Liver (tissue), 8 donors: ENCODE measurements at regions not wholly inside any gene's neighbourhood (a gene's known extent, or its start where the extent isn't known, plus 50 kb on each side); places are given as distances from the start of the nearest gene placed in this dataset.

Experiments used
- DNase-seq: peaks from one replicate; pipeline ENCODE4 v3.0.0-alpha.2; 2017; ENCODE audit warnings: low spot score
- H3K27ac ChIP-seq, 2 donors: one replicate each; pipeline ENCODE4 v1.7.0; 2013; ENCODE audit warnings: inconsistent platforms in 2 of 2, low read length in 2 of 2, control low read depth in 1 of 2, low read depth in 1 of 2, mild to moderate bottlenecking in 1 of 2
- H3K27me3 ChIP-seq, 4 donors: one replicate each; pipeline versions ENCODE4 v1.6.1 to v1.7.0; 2013; ENCODE audit warnings: low read length in 3 of 4, inconsistent platforms in 1 of 4, mild to moderate bottlenecking in 1 of 4, moderate library complexity in 1 of 4; ENCODE audit not compliant: control insufficient read depth in 4 of 4, insufficient read depth in 4 of 4
- H3K36me3 ChIP-seq, 4 donors: one replicate each; pipeline versions ENCODE4 v1.6.1 to v1.7.0; 2013; ENCODE audit warnings: low read length in 3 of 4, mild to moderate bottlenecking in 3 of 4, low read depth in 1 of 4, moderate library complexity in 1 of 4; ENCODE audit not compliant: control insufficient read depth in 4 of 4, insufficient read depth in 3 of 4
- H3K4me1 ChIP-seq, 4 donors: one replicate each; pipeline versions ENCODE4 v1.6.1 to v1.7.0; 2013; ENCODE audit warnings: low read length in 3 of 4, mild to moderate bottlenecking in 3 of 4, moderate library complexity in 1 of 4; ENCODE audit not compliant: control insufficient read depth in 4 of 4, insufficient read depth in 4 of 4
- H3K4me3 ChIP-seq, 3 donors: one replicate each; pipeline versions ENCODE4 v1.6.1 to v1.7.0; 2013; ENCODE audit warnings: low read length in 3 of 3, control low read depth in 1 of 3, low read depth in 1 of 3, mild to moderate bottlenecking in 1 of 3
- H3K9ac ChIP-seq, 2 donors: one replicate each; pipeline ENCODE4 v1.7.0; 2013; ENCODE audit warnings: low read length in 2 of 2, mild to moderate bottlenecking in 2 of 2, moderate library complexity in 2 of 2, control low read depth in 1 of 2, low read depth in 1 of 2
- H3K9me3 ChIP-seq, 4 donors: one replicate each; pipeline versions ENCODE4 v1.6.1 to v1.7.0; 2013; ENCODE audit warnings: low read length in 3 of 4; ENCODE audit not compliant: control insufficient read depth in 4 of 4
- EGR1 ChIP-seq, 2 donors: IDR thresholded peaks; 2 replicates each; pipeline ENCODE4 v1.6.1; 2016 to 2018; ENCODE audit warnings: antibody characterized with exemption in 2 of 2, low read depth in 2 of 2
- FOXA1 ChIP-seq: IDR thresholded peaks from 2 replicates; pipeline ENCODE4 v1.6.1; 2016; ENCODE audit warnings: antibody characterized with exemption
- FOXA2 ChIP-seq: IDR thresholded peaks from 2 replicates; pipeline ENCODE4 v1.6.1; 2016; ENCODE audit warnings: antibody characterized with exemption
- HNF4A ChIP-seq, 2 donors: conservative IDR thresholded peaks; 2 replicates each; pipeline ENCODE4 v1.6.1; 2016; ENCODE audit warnings: antibody characterized with exemption in 2 of 2, mild to moderate bottlenecking in 2 of 2
- HNF4G ChIP-seq: IDR thresholded peaks from 2 replicates; pipeline ENCODE4 v1.6.1; 2016; ENCODE audit warnings: antibody characterized with exemption
- JUND ChIP-seq, 2 donors: IDR thresholded peaks; 2 replicates each; pipeline ENCODE4 v1.6.1; 2016; ENCODE audit warnings: antibody characterized with exemption in 2 of 2
- RAD21 ChIP-seq, 2 donors: IDR thresholded peaks; 2 replicates each; pipeline ENCODE4 v1.6.1; 2016; ENCODE audit warnings: antibody characterized with exemption in 2 of 2, mild to moderate bottlenecking in 2 of 2
- RXRA ChIP-seq, 2 donors: IDR thresholded peaks; 2 replicates each; pipeline ENCODE4 v1.6.1; 2017 to 2018; ENCODE audit warnings: antibody characterized with exemption in 2 of 2, mild to moderate bottlenecking in 1 of 2
- SP1 ChIP-seq: IDR thresholded peaks from 2 replicates; pipeline ENCODE4 v1.6.1; 2018; ENCODE audit warnings: antibody characterized with exemption, mild to moderate bottlenecking
- TAF1 ChIP-seq: conservative IDR thresholded peaks from 2 replicates; pipeline ENCODE4 v1.6.1; 2016; ENCODE audit warnings: antibody characterized with exemption, mild to moderate bottlenecking
- YY1 ChIP-seq: IDR thresholded peaks from 2 replicates; pipeline ENCODE4 v1.6.1; 2016; ENCODE audit warnings: antibody characterized with exemption, mild to moderate bottlenecking
- WGBS: extraction: QIAGEN DNeasy Blood & Tissue Kit; methylation state at CpG from one replicate; pipeline ENCODE4 v1.1.7; 2013; 5-methylcytosine and 5-hydroxymethylcytosine counted together
- TF ChIP-seq, protein P1 (sequence below): IDR thresholded peaks from 2 replicates; pipeline ENCODE4 v1.6.1; 2016; ENCODE audit warnings: antibody characterized with exemption
- TF ChIP-seq, protein P2 (sequence below): IDR thresholded peaks from 2 replicates; pipeline ENCODE4 v1.6.1; 2016; ENCODE audit warnings: antibody characterized with exemption, mild to moderate bottlenecking
- TF ChIP-seq, protein P3 (sequence below): fragments of 150-350 bp; IDR thresholded peaks from 2 replicates; pipeline ENCODE4 v1.5.1; 2017; ENCODE audit warnings: improper control_type of control experiment, low read depth, low read length; ENCODE audit not compliant: missing input control
- TF ChIP-seq, protein P4 (sequence below): IDR thresholded peaks from 2 replicates; pipeline ENCODE4 v1.6.1; 2016; ENCODE audit warnings: antibody characterized with exemption
- donor health status: healthy.
- donor health status: healthy.
- donor health status: healthy.
- donor health status: healthy.
- donor health status: healthy.

DNA sequence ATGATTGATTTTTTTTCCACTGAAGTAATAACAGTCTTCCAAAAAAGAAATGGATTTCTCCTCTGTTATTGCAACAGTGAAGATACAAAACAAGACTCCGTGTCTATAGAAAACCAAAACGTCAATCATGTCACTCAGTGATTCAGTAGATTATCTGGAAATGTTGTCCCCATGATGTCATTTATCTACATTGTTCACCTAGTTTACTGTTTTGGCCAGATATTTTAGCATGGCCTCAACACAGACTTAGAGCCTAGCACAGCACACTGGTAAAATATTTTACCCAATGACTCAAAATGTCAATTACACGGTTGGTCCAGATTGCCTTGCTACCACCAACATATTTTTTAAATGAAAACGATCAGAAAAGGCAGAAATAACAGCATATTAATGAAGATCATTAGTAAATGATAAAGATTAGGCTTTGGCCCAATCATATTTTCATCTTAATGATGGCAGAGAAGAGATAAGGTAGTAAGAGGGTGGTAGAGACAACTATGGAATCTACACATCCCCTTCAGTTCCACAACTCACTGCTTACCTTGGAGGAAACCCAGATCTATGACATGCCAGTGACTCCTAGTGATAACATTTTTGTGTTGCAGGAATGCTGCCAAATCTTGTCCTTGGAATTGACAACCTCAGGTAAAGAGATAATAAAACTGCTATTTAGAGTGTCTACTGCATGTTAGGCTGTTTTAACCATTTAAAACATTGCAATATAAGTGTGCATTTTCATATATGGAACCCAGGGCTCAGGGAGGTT lies 347.7 kb upstream of the ARPP21 start:
- no peak for TF ChIP-seq SP1
- TF ChIP-seq FOXA1, result no peak
- TF ChIP-seq HNF4A (conservative IDR thresholded peaks at IDR 0.05), result no peak
- no peak for TF ChIP-seq HNF4G
- TF ChIP-seq, protein P1, sequence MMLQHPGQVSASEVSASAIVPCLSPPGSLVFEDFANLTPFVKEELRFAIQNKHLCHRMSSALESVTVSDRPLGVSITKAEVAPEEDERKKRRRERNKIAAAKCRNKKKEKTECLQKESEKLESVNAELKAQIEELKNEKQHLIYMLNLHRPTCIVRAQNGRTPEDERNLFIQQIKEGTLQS, result no peak
- TF ChIP-seq FOXA2, result no peak
- TF ChIP-seq, protein P2, sequence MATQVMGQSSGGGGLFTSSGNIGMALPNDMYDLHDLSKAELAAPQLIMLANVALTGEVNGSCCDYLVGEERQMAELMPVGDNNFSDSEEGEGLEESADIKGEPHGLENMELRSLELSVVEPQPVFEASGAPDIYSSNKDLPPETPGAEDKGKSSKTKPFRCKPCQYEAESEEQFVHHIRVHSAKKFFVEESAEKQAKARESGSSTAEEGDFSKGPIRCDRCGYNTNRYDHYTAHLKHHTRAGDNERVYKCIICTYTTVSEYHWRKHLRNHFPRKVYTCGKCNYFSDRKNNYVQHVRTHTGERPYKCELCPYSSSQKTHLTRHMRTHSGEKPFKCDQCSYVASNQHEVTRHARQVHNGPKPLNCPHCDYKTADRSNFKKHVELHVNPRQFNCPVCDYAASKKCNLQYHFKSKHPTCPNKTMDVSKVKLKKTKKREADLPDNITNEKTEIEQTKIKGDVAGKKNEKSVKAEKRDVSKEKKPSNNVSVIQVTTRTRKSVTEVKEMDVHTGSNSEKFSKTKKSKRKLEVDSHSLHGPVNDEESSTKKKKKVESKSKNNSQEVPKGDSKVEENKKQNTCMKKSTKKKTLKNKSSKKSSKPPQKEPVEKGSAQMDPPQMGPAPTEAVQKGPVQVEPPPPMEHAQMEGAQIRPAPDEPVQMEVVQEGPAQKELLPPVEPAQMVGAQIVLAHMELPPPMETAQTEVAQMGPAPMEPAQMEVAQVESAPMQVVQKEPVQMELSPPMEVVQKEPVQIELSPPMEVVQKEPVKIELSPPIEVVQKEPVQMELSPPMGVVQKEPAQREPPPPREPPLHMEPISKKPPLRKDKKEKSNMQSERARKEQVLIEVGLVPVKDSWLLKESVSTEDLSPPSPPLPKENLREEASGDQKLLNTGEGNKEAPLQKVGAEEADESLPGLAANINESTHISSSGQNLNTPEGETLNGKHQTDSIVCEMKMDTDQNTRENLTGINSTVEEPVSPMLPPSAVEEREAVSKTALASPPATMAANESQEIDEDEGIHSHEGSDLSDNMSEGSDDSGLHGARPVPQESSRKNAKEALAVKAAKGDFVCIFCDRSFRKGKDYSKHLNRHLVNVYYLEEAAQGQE, result no peak
- no peak for TF ChIP-seq TAF1
- TF ChIP-seq YY1, result no peak
- TF ChIP-seq RAD21 (IDR thresholded peaks at IDR 0.05), result no peak
- TF ChIP-seq, protein P3, sequence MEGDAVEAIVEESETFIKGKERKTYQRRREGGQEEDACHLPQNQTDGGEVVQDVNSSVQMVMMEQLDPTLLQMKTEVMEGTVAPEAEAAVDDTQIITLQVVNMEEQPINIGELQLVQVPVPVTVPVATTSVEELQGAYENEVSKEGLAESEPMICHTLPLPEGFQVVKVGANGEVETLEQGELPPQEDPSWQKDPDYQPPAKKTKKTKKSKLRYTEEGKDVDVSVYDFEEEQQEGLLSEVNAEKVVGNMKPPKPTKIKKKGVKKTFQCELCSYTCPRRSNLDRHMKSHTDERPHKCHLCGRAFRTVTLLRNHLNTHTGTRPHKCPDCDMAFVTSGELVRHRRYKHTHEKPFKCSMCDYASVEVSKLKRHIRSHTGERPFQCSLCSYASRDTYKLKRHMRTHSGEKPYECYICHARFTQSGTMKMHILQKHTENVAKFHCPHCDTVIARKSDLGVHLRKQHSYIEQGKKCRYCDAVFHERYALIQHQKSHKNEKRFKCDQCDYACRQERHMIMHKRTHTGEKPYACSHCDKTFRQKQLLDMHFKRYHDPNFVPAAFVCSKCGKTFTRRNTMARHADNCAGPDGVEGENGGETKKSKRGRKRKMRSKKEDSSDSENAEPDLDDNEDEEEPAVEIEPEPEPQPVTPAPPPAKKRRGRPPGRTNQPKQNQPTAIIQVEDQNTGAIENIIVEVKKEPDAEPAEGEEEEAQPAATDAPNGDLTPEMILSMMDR, result no peak
- no peak for TF ChIP-seq RXRA (IDR thresholded peaks at IDR 0.05)
- no peak for TF ChIP-seq EGR1 (IDR thresholded peaks at IDR 0.05; ENCODE audit: low read depth in 2 of 2)
- TF ChIP-seq JUND (IDR thresholded peaks at IDR 0.05), result no peak
- TF ChIP-seq, protein P4, sequence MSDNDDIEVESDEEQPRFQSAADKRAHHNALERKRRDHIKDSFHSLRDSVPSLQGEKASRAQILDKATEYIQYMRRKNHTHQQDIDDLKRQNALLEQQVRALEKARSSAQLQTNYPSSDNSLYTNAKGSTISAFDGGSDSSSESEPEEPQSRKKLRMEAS, result no peak
- Histone ChIP-seq H3K9ac (no peak overlapping the region), H3K27me3 (no peaks in the 10 kb centered on the region), H3K4me1 (no peaks in the 10 kb centered on the region), H3K4me3 (no peak overlapping the region), H3K27ac (no peak overlapping the region), H3K9me3 (no peaks in the 10 kb centered on the region), H3K36me3 (no peaks in the 10 kb centered on the region)
- DNase-seq, result no peak
- 67% methylated on average over 4 of the region's 4 CpGs for WGBS

DNA sequence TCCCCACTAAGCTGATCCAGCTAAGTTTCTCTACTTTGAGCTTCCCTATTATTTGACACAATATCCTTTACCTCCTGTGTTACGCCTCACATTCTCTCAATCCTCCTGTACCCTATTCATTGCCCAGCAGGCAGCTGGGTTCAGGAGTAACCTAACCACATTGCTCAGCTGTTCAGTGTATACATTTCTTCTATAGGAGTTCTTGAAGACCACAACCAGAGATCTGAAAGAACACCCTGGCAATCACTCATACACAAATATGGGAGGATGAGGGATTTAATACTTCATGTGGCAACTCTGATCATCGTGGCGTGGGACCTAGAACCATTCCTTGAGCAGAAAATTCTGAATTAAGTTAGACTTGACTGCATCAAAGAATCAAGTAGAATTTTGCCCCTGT lies 346.8 kb upstream of the ARPP21 start:
- Histone ChIP-seq H3K27ac (no peak overlapping the region), H3K4me1 (no peaks in the 10 kb centered on the region), H3K27me3 (no peaks in the 10 kb centered on the region), H3K9ac (no peak overlapping the region), H3K4me3 (no peak overlapping the region), H3K9me3 (no peaks in the 10 kb centered on the region), H3K36me3 (no peaks in the 10 kb centered on the region)
- DNase-seq, result no peak
- WGBS, result 94% methylated on average over 3 of the region's 3 CpGs
- TF ChIP-seq RAD21 (IDR thresholded peaks at IDR 0.05) (no peak), FOXA2 (no peak)
